Colonic mucosa (tissue), 4 donors: ENCODE measurements at regions not wholly inside any gene's neighbourhood (a gene's known extent, or its start where the extent isn't known, plus 50 kb on each side); places are given as distances from the start of the nearest gene placed in this dataset.
"Not testable (repeated sequence)": the region's sequence is repeated elsewhere in the genome, so short reads cannot be mapped to it uniquely, and the experiment has no call there.

ENCODE experiments used
- DNase-seq: peaks from one replicate; pipeline ENCODE4 v3.0.0-alpha.2; 2020
- H3K27ac ChIP-seq: fragments of 200-600 bp; one replicate; pipeline ENCODE4 v1.8.0; 2021
- H3K27me3 ChIP-seq: fragments of 200-600 bp; one replicate; pipeline ENCODE4 v1.8.0; 2021
- H3K36me3 ChIP-seq: fragments of 200-600 bp; one replicate; pipeline ENCODE4 v1.8.0; 2021
- H3K4me1 ChIP-seq: fragments of 200-600 bp; one replicate; pipeline ENCODE4 v1.8.0; 2021; ENCODE audit warnings: mild to moderate bottlenecking
- H3K4me3 ChIP-seq: fragments of 200-600 bp; one replicate; pipeline ENCODE4 v1.8.0; 2021
- H3K9ac ChIP-seq, 2 donors: one replicate each; pipeline ENCODE4 v1.7.0; 2013; ENCODE audit warnings: control low read depth in 2 of 2, low read depth in 2 of 2, low read length in 2 of 2
- H3K9me3 ChIP-seq: fragments of 200-600 bp; one replicate; pipeline ENCODE4 v1.8.0; 2021
- intact Hi-C: fragments of 100-400 bp; cut with DNase I; formaldehyde crosslinking; loops from one replicate; pipeline ENCODE4 v1.14.1; 2022
- TF ChIP-seq, protein P1 (sequence below): fragments of 200-600 bp; IDR thresholded peaks from one replicate; pipeline ENCODE4 v1.8.0; 2022; ENCODE audit warnings: antibody characterized with exemption, mild to moderate bottlenecking
- donor health status: healthy.
- donor health status: DM: no; HTN: no; CAD: no.
- donor health status: DM: no; HTN: no; CAD: no.

DNA sequence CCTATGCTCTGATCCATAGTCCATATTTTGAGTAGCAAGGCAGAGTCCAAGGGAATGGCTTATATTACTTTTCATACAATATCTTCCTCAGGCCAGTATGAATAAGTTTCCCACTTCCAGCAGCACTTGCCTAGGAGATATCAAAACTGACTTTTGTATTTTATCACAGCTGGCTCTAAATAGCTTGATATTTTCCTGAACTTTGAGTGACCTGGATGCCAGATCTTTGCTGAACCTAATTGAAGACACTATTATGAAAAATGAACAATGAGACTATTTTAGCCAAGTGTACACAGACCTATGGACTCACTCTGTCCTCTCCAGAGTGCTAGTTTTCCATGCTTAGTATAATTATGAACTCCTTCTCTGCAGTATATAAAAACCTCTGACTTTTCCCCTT lies 475.6 kb upstream of the PTGER4 start:
- Histone ChIP-seq H3K27me3 (no peaks in the 10 kb centered on the region), H3K4me1 (no peaks in the 10 kb centered on the region), H3K27ac (no peak overlapping the region), H3K9ac (no peak overlapping the region), H3K36me3 (no peaks in the 10 kb centered on the region), H3K4me3 (no peak overlapping the region), H3K9me3 (no peaks in the 10 kb centered on the region)
- DNase-seq = no peak
- intact Hi-C loops = no loop called here
- TF ChIP-seq, protein P1, sequence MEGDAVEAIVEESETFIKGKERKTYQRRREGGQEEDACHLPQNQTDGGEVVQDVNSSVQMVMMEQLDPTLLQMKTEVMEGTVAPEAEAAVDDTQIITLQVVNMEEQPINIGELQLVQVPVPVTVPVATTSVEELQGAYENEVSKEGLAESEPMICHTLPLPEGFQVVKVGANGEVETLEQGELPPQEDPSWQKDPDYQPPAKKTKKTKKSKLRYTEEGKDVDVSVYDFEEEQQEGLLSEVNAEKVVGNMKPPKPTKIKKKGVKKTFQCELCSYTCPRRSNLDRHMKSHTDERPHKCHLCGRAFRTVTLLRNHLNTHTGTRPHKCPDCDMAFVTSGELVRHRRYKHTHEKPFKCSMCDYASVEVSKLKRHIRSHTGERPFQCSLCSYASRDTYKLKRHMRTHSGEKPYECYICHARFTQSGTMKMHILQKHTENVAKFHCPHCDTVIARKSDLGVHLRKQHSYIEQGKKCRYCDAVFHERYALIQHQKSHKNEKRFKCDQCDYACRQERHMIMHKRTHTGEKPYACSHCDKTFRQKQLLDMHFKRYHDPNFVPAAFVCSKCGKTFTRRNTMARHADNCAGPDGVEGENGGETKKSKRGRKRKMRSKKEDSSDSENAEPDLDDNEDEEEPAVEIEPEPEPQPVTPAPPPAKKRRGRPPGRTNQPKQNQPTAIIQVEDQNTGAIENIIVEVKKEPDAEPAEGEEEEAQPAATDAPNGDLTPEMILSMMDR = no peak

DNA sequence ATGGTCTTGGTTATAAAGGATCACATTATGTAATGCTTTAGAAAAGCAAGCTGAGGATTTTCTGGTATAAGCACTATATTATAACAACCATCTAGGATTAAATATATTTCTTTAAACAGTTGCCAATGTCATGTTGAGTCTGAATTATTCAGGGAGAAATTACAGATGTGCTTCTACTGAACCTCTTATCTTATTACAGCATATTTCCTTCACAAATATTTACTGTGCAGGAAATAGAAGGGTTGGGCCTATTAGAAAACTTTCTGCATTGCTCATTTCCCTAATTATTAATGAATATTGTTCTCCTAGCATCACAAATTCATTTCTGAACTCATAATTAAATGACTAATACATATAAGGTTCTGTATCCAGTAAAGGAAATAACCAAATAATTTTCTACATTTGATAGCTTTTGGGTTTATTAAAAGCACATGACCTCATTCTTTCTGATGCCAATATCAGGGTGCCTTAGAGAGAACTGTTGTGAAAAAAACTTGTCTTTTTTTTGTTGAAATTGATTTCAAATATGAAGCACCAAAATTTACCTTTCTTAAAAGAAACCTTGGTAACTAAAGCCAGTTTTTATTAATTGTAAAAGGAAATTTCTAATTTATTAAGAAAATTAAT lies 476.8 kb upstream of the PTGER4 start:
- TF ChIP-seq, protein P1 = no peak
- intact Hi-C loops = no loop called here
- no peaks in the 10 kb centered on the region for H3K36me3 ChIP-seq

DNA sequence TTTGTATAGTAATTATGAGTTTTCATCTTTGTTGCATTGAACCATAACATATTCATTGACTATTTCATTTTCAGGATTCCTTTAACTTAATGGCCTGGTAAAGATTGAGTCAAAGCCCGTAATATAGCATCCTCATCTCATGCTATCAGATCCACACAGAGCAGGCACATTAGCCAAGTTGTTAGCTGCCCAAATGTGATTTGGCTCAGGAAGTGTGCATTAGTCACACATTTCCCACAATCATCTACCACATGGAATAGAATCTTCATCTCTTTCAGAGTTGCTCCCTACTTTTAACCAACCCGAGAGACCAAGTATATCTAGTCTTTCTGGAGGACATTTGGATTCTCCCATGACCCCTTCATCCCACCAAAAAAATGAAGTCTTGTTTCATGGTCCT lies 481.0 kb upstream of the PTGER4 start:
- TF ChIP-seq, protein P1 = no peak
- H3K36me3 ChIP-seq = no peaks in the 10 kb centered on the region
- H3K4me3 ChIP-seq = no peak overlapping the region
- no peak overlapping the region for H3K27ac ChIP-seq
- intact Hi-C loops = no loop called here
- no peaks in the 10 kb centered on the region for H3K9me3 ChIP-seq
- no peak for DNase-seq
- H3K4me1 ChIP-seq = no peaks in the 10 kb centered on the region
- H3K9ac ChIP-seq = no peak overlapping the region
- no peaks in the 10 kb centered on the region for H3K27me3 ChIP-seq

More for the DNA sequence above, 476.8 kb upstream of the PTGER4 start:
- no peak for DNase-seq
- no peak overlapping the region for H3K9ac ChIP-seq
- H3K4me3 ChIP-seq = no peak overlapping the region
- no peaks in the 10 kb centered on the region for H3K4me1 ChIP-seq
- no peaks in the 10 kb centered on the region for H3K27me3 ChIP-seq
- no peak overlapping the region for H3K27ac ChIP-seq
- no peaks in the 10 kb centered on the region for H3K9me3 ChIP-seq

DNA sequence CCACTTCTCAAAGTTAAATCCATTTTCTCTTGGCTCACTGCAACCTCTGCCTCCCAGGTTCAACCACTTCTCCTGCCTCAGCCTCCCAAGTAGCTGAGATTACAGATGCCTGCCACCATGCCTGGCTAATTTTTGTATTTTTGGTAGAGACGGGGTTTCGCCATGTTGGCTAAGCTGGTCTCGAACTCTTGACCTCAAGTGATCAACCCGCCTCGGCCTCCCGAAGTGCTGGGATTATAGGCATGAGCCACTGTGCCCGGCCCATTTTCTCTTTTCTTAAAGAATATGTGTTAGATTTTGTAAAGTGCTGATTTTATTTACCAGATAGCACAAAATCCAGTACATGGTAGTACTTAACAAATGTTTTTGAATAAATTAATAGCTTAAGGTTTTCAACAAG lies 484.1 kb upstream of the PTGER4 start:
- H3K4me1 ChIP-seq, H3K27ac ChIP-seq, H3K9me3 ChIP-seq, DNase-seq, intact Hi-C loops, H3K9ac ChIP-seq, H3K36me3 ChIP-seq, H3K27me3 ChIP-seq, H3K4me3 ChIP-seq: not testable (repeated sequence)

DNA sequence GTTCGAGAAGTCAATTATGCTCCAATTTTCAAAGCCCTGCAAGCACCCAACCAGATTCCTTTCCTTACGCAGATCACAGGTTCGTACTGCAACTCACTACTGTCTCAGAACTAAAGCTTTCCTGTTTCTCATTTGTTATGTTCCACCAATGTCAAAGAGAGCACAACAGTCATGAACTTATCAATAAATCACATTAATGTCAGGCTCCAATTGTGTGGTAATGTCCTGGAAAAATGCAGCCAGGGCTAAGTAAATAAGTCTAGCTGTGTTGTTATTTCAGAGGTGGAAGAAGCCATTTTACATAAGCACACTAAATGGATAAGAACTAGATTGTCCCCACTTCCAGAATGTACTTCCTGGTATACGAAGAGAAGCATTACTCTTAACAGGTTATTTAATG lies 488.6 kb upstream of the PTGER4 start:
- Histone ChIP-seq H3K9ac (no peak overlapping the region), H3K36me3 (no peaks in the 10 kb centered on the region), H3K27ac (no peak overlapping the region), H3K4me3 (no peak overlapping the region), H3K4me1 (no peaks in the 10 kb centered on the region), H3K9me3 (no peaks in the 10 kb centered on the region), H3K27me3 (no peaks in the 10 kb centered on the region)
- DNase-seq = no peak
- intact Hi-C loops = no loop called here
- TF ChIP-seq, protein P1 = no peak

DNA sequence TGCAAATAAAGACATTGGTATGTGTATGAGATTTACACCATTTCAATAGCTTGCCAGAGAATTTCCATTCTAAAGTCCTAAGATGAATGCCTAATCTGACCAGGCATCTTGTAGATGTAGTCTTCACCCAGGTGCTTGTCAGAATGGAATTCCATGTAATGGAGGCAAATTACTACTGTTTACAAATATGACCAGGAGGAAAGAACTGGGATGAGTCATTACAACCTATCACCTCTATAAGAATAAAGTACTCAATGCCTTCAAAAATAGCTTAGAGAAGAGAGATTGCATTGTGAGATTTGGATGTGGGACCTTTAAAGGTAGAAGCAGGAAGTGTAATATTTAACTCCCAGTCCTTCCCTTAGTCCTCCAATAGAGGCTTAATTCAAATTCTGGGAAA lies 507.0 kb upstream of the PTGER4 start:
- Histone ChIP-seq H3K27ac (no peak overlapping the region), H3K4me3 (no peak overlapping the region), H3K36me3 (no peaks in the 10 kb centered on the region), H3K9me3 (no peaks in the 10 kb centered on the region), H3K4me1 (no peaks in the 10 kb centered on the region), H3K27me3 (no peaks in the 10 kb centered on the region), H3K9ac (no peak overlapping the region)
- TF ChIP-seq, protein P1 = no peak
- DNase-seq = no peak
- intact Hi-C loops = no loop called here
